Activated B cell treated with CpG ODN at 0.5 μM for 24 hours (primary cell): ENCODE measurements at regions not wholly inside any gene's neighbourhood (a gene's known extent, or its start where the extent isn't known, plus 50 kb on each side); places are given as distances from the start of the nearest gene placed in this dataset.

ENCODE experiments used
- ATAC-seq: fragments of 200-7000 bp; cut with Tn5 transposase; one replicate; pipeline ENCODE4 v1.10.0; 2021; ENCODE audit warnings: low read depth, mild to moderate bottlenecking, moderate library complexity
- CTCF ChIA-PET: fragments of 350-600 bp; sonication (Branson Sonifier 250); formaldehyde crosslinking; loops from one replicate; lab custom pipeline; 2021; ENCODE audit warnings: antibody characterized with exemption; lab: Charles Lee
- POLR2A ChIA-PET: fragments of 350-600 bp; sonication (Branson Sonifier 250); formaldehyde crosslinking; loops from one replicate; lab custom pipeline; 2021; ENCODE audit warnings: antibody characterized with exemption; lab: Charles Lee
- DNase-seq: peaks from one replicate; pipeline ENCODE4 v3.0.0; 2022
- H3K27ac Mint-ChIP-seq: one replicate; pipeline ENCODE4 v1.8.0; 2020; ENCODE audit warnings: mixed read lengths
- H3K27me3 Mint-ChIP-seq: one replicate; pipeline ENCODE4 v1.8.0; 2021; ENCODE audit warnings: mixed read lengths
- H3K36me3 Mint-ChIP-seq: one replicate; pipeline ENCODE4 v1.8.0; 2021; ENCODE audit warnings: low read depth, mixed read lengths
- H3K4me1 Mint-ChIP-seq: one replicate; pipeline ENCODE4 v1.8.0; 2021; ENCODE audit warnings: mixed read lengths
- H3K4me3 Mint-ChIP-seq: one replicate; pipeline ENCODE4 v1.8.0; 2020; ENCODE audit warnings: mild to moderate bottlenecking, mixed read lengths
- H3K9me3 Mint-ChIP-seq: one replicate; pipeline ENCODE4 v1.8.0; 2020; ENCODE audit warnings: mixed read lengths
- CTCF ChIP-seq: fragments of 200-600 bp; IDR thresholded peaks from one replicate; pipeline ENCODE4 v1.8.0; 2022; ENCODE audit warnings: antibody characterized with exemption, mild to moderate bottlenecking
- intact Hi-C: fragments of 100-400 bp; cut with micrococcal nuclease; formaldehyde crosslinking; loops from one replicate; pipeline ENCODE4 v1.15.1; 2024

- intact Hi-C loops = loop anchor here (1.0 to 2.0 kb wide), 4 partner anchors 135 to 299 kb away; no protein-coding TSS in a partner anchor
- Mint-ChIP-seq H3K9me3 (no peaks in the 10 kb centered on the region), H3K4me1 (no peaks in the 10 kb centered on the region), H3K27ac (no peak overlapping the region), H3K36me3 (no peaks in the 10 kb centered on the region), H3K27me3 (peaks cover 7% of the 10 kb centered on the region), H3K4me3 (no peak overlapping the region)
- ATAC-seq = no peak
- TF ChIP-seq CTCF = no peak
- ChIA-PET CTCF (interaction anchor here (0.7 to 4.8 kb wide), 11 partner anchors 9 to 296 kb away, joined by 3 to 51 read pairs (median 5); no protein-coding TSS in a partner anchor), POLR2A (interaction anchor here (0.6 kb wide), 1 partner anchor 113 kb away, joined by 6 read pairs; no protein-coding TSS in a partner anchor)
- no peak for DNase-seq
These were observed 193.4 kb upstream of the GSE1 start for GRCh38 chr16:85419503-85420408.

GRCh38 chr16:85420501-85421337 is 192.4 kb upstream of the GSE1 start:
- Mint-ChIP-seq H3K4me3 (no peak overlapping the region), H3K9me3 (no peaks in the 10 kb centered on the region), H3K4me1 (no peaks in the 10 kb centered on the region), H3K27me3 (peaks cover 14% of the 10 kb centered on the region), H3K27ac (no peak overlapping the region), H3K36me3 (no peaks in the 10 kb centered on the region)
- peak; percentile 99 for TF ChIP-seq CTCF
- DNase-seq (peak; percentile 80), ATAC-seq (peak; percentile 78)
- ChIA-PET POLR2A (interaction anchor here (0.8 kb wide), 2 partner anchors 189 to 195 kb away, joined by 4 to 5 read pairs; no protein-coding TSS in a partner anchor), CTCF (interaction anchor here (0.7 to 4.8 kb wide), 12 partner anchors 10 to 295 kb away, joined by 3 to 51 read pairs (median 4); no protein-coding TSS in a partner anchor)
- intact Hi-C loops = loop anchor here (1.0 to 2.0 kb wide), 4 partner anchors 134 to 298 kb away; no protein-coding TSS in a partner anchor

- H3K4me3 Mint-ChIP-seq = no peak overlapping the region
- DNase-seq = peak; percentile 13
- ChIA-PET POLR2A (interaction anchor here (0.6 to 0.8 kb wide), 3 partner anchors 188 to 317 kb away, joined by 4 to 5 read pairs (median 4); no protein-coding TSS in a partner anchor), CTCF (interaction anchor here (1.0 to 4.8 kb wide), 11 partner anchors 9 to 294 kb away, joined by 3 to 51 read pairs (median 5); no protein-coding TSS in a partner anchor)
- no peak for ATAC-seq
- H3K9me3 Mint-ChIP-seq = no peaks in the 10 kb centered on the region
- H3K36me3 Mint-ChIP-seq = no peaks in the 10 kb centered on the region
- H3K4me1 Mint-ChIP-seq = no peaks in the 10 kb centered on the region
- H3K27ac Mint-ChIP-seq = no peak overlapping the region
- no peak for TF ChIP-seq CTCF
- H3K27me3 Mint-ChIP-seq = peaks cover 19% of the 10 kb centered on the region
- intact Hi-C loops = loop anchor here (2.0 kb wide), 2 partner anchors 133 to 297 kb away; no protein-coding TSS in a partner anchor
These were observed 191.6 kb upstream of the GSE1 start for GRCh38 chr16:85421338-85422195.

- no peak for TF ChIP-seq CTCF
- ATAC-seq (no peak), DNase-seq (peak; percentile 9)
- Mint-ChIP-seq H3K36me3 (no peaks in the 10 kb centered on the region), H3K4me3 (no peak overlapping the region), H3K27me3 (peaks cover 19% of the 10 kb centered on the region), H3K9me3 (no peaks in the 10 kb centered on the region), H3K27ac (no peak overlapping the region), H3K4me1 (no peaks in the 10 kb centered on the region)
- ChIA-PET CTCF (interaction anchor here (1.2 to 4.8 kb wide), 3 partner anchors 20 to 195 kb away, joined by 5 to 51 read pairs (median 20); no protein-coding TSS in a partner anchor), POLR2A (interaction anchor here (0.6 kb wide), 1 partner anchor 316 kb away, joined by 4 read pairs; no protein-coding TSS in a partner anchor)
- intact Hi-C loops = no loop called here
These were observed 190.9 kb upstream of the GSE1 start for GRCh38 chr16:85422196-85422631.
